ENCODE measurements at regions not wholly inside any gene's neighbourhood (a gene's known extent, or its start where the extent isn't known, plus 50 kb on each side); places are given as distances from the start of the nearest gene placed in this dataset.

DNA sequence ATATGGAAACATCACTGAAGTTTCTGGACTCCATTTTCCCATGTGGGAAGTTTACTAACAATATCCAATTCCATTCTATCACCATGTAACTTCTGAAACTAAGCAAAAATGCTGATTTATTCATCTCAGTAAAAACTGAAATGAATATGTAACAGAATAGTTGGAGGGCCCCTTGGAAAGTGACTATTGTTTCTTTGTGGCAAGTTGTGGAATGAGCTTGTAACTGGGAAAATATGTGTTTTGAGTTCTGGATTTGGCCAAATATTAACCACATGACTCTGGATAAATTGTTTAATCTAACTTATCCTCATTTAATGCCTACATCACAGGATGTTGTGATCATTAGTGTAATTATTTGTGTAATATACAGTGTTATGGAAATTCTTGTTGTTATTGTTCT lies 619.3 kb downstream of the TLE4 start:
- H3K36me3 Mint-ChIP-seq, result peaks cover 1% of the 10 kb centered on the region
- peaks cover 1% of the 10 kb centered on the region for H3K9me3 Mint-ChIP-seq
- ATAC-seq (ENCODE audit: low read depth) (no peak), DNase-seq (ENCODE audit: low spot score in 2 of 2) (no peak)
- no peaks in the 10 kb centered on the region for H3K27me3 Mint-ChIP-seq
- H3K27ac Mint-ChIP-seq, result no peak overlapping the region
- H3K4me1 Mint-ChIP-seq, result peaks cover 6% of the 10 kb centered on the region
- no peak overlapping the region for H3K4me3 Mint-ChIP-seq

- peaks cover 4% of the 10 kb centered on the region for H3K4me1 Mint-ChIP-seq
- peak; percentile 81 for ATAC-seq (ENCODE audit: low read depth)
- no peak for DNase-seq (ENCODE audit: low spot score in 2 of 2)
- peaks cover 1% of the 10 kb centered on the region for H3K36me3 Mint-ChIP-seq
- H3K4me3 Mint-ChIP-seq, result no peak overlapping the region
- no peaks in the 10 kb centered on the region for H3K27me3 Mint-ChIP-seq
- peak overlapping the region; percentile 19 for H3K27ac Mint-ChIP-seq
- peaks cover 1% of the 10 kb centered on the region for H3K9me3 Mint-ChIP-seq
Measured at GRCh38 chr9:80188579-80188978, 616.8 kb downstream of the TLE4 start.

DNA sequence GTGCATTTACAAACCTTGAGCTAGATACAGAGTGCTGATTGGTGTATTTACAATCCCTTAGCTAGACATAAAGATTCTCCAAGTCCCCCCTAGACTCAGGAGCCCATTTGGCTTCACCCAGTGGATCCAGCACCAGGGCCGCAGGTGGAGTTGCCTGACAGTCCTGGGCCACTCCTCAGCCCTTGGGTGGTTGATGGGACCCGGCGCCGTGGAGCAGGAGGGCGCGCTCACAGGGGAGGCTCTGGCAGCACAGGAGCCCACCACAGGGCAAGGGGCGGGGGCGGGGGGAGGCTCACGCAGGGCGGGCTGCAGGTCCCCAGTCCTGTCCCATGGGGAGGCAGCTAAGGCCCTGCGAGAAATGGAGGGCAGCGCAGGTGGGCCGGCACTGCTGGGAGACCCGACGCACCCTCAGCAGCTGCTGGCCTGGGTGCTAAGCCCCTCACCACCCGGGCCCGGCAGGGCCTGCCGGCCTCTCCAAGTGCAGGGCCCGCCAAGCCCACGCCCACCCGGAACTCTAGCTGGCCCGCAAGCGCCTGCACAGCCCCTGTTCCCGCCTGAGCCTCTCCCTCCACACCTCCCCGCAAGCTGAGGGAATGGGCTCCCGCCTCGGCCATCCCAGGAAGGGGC lies 613.5 kb downstream of the TLE4 start:
- no peak for DNase-seq (ENCODE audit: low spot score in 2 of 2)
- Mint-ChIP-seq H3K27me3 (no peaks in the 10 kb centered on the region), H3K4me1 (peaks cover 4% of the 10 kb centered on the region), H3K4me3 (no peak overlapping the region), H3K36me3 (peaks cover 1% of the 10 kb centered on the region), H3K27ac (no peak overlapping the region), H3K9me3 (peaks cover 1% of the 10 kb centered on the region)
- no peak for ATAC-seq (ENCODE audit: low read depth)

GRCh38 chr9:80177949-80178480 lies 606.2 kb downstream of the TLE4 start:
- no peak for DNase-seq (ENCODE audit: low spot score in 2 of 2)
- H3K9me3 Mint-ChIP-seq, result peaks cover 9% of the 10 kb centered on the region
- no peak for ATAC-seq (ENCODE audit: low read depth)
- no peak overlapping the region for H3K27ac Mint-ChIP-seq
- H3K36me3 Mint-ChIP-seq, result peaks cover 8% of the 10 kb centered on the region
- H3K4me1 Mint-ChIP-seq, result peaks cover 4% of the 10 kb centered on the region
- no peak overlapping the region for H3K4me3 Mint-ChIP-seq
- H3K27me3 Mint-ChIP-seq, result no peaks in the 10 kb centered on the region

DNA sequence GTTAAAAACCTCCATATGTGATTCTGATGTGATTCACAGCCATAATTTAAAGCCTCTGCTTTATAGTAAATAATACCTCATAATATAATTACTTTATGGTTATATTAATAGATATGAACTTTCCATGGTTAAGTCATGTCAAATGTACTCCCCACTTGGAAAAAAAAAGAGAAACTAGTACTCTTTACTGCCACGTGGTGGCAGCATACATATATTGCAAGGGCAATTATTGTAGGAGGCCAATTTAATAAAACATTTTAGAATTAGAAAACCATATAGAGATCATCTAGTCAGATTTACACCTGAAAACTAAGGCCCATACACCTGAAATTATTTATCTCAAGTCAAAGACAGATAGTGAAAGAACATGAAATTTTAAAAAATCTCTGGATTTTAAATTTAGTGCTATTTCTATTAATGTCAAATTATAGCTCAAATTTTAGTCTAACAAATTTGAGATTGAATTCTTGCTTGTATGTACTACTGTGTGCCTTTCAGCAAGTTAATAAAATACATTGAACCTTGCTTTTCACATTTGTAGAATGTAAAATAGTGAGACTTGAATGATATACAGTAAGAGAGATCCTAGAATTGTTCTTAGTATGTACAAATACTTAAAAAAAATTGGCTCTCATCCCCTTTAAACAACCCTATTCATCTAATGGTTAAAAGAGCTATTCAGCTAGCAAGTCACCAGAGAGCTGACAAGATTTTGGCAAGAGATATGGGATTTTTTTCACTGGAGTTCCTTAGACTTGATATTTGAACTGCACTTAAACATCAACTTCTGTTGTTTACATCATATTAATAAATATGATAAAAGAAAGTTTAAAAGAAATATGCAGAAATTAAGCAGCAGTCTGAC lies 603.8 kb downstream of the TLE4 start:
- Mint-ChIP-seq H3K4me3 (no peak overlapping the region), H3K36me3 (peaks cover 8% of the 10 kb centered on the region), H3K4me1 (peaks cover 4% of the 10 kb centered on the region), H3K27ac (no peak overlapping the region), H3K9me3 (peaks cover 9% of the 10 kb centered on the region), H3K27me3 (no peaks in the 10 kb centered on the region)
- no peak for DNase-seq (ENCODE audit: low spot score in 2 of 2)
- peak; percentile 44 for ATAC-seq (ENCODE audit: low read depth)

GRCh38 chr9:80163889-80164288 lies 592.1 kb downstream of the TLE4 start:
- H3K27me3 Mint-ChIP-seq, result no peaks in the 10 kb centered on the region
- peak; percentile 18 to 42 for DNase-seq (ENCODE audit: low spot score in 2 of 2)
- peak; percentile 100 for ATAC-seq (ENCODE audit: low read depth)

GRCh38 chr9:80158554-80159170 lies 586.9 kb downstream of the TLE4 start:
- H3K4me1 Mint-ChIP-seq, result peaks cover 35% of the 10 kb centered on the region
- peaks cover 2% of the 10 kb centered on the region for H3K36me3 Mint-ChIP-seq
- DNase-seq (ENCODE audit: low spot score in 2 of 2) (no peak), ATAC-seq (ENCODE audit: low read depth) (peak; percentile 42)
- H3K4me3 Mint-ChIP-seq, result peak overlapping the region; percentile 43
- H3K27me3 Mint-ChIP-seq, result no peaks in the 10 kb centered on the region
- H3K9me3 Mint-ChIP-seq, result no peaks in the 10 kb centered on the region
- H3K27ac Mint-ChIP-seq, result peak overlapping the region; percentile 87

More at GRCh38 chr9:80163889-80164288, 592.1 kb downstream of the TLE4 start:
- no peaks in the 10 kb centered on the region for H3K9me3 Mint-ChIP-seq
- H3K4me3 Mint-ChIP-seq, result no peak overlapping the region
- no peaks in the 10 kb centered on the region for H3K36me3 Mint-ChIP-seq
- peak overlapping the region; percentile 58 for H3K27ac Mint-ChIP-seq
- peaks cover 18% of the 10 kb centered on the region for H3K4me1 Mint-ChIP-seq

GRCh38 chr9:80158131-80158530 lies 586.4 kb downstream of the TLE4 start:
- DNase-seq (ENCODE audit: low spot score in 2 of 2), result no peak

DNA sequence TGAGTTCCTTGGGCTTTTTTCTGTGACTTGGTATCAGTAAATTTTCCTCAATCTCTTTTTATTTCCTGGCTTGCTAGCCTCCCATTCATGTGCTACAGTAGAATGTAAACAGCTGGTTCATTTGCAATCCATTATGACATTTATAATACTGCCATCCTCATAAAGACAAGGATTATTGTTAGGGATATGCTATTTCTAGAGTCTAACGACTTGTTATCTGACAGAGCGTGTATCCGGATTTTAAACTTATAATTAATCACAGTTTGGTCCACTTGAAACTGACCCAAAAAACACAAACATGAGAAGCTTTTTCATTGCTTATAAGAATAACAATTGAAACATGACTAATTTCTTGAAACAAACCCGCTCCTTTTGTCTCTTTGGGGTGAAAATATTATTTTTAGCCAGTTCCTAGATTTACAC lies 585.8 kb downstream of the TLE4 start:
- Mint-ChIP-seq H3K36me3 (peaks cover 6% of the 10 kb centered on the region), H3K9me3 (peaks cover 2% of the 10 kb centered on the region), H3K4me1 (peaks cover 30% of the 10 kb centered on the region), H3K27ac (peak overlapping the region; percentile 87), H3K27me3 (no peaks in the 10 kb centered on the region), H3K4me3 (no peak overlapping the region)
- DNase-seq (ENCODE audit: low spot score in 2 of 2) (no peak), ATAC-seq (ENCODE audit: low read depth) (no peak)

More at GRCh38 chr9:80158131-80158530, 586.4 kb downstream of the TLE4 start:
- Mint-ChIP-seq H3K4me3 (peak overlapping the region; percentile 42), H3K27ac (peak overlapping the region; percentile 87), H3K27me3 (no peaks in the 10 kb centered on the region), H3K9me3 (peaks cover 2% of the 10 kb centered on the region), H3K4me1 (peaks cover 31% of the 10 kb centered on the region), H3K36me3 (peaks cover 6% of the 10 kb centered on the region)
- ATAC-seq (ENCODE audit: low read depth), result no peak

GRCh38 chr9:80156756-80157472 lies 585.1 kb downstream of the TLE4 start:
- no peak for DNase-seq (ENCODE audit: low spot score in 2 of 2)
- peak overlapping the region; percentile 87 for H3K27ac Mint-ChIP-seq
- H3K36me3 Mint-ChIP-seq, result peaks cover 6% of the 10 kb centered on the region
- no peaks in the 10 kb centered on the region for H3K27me3 Mint-ChIP-seq
- H3K4me3 Mint-ChIP-seq, result peak overlapping the region; percentile 64
- peak; percentile 88 for ATAC-seq (ENCODE audit: low read depth)
- H3K9me3 Mint-ChIP-seq, result peaks cover 2% of the 10 kb centered on the region
- peaks cover 30% of the 10 kb centered on the region for H3K4me1 Mint-ChIP-seq

DNA sequence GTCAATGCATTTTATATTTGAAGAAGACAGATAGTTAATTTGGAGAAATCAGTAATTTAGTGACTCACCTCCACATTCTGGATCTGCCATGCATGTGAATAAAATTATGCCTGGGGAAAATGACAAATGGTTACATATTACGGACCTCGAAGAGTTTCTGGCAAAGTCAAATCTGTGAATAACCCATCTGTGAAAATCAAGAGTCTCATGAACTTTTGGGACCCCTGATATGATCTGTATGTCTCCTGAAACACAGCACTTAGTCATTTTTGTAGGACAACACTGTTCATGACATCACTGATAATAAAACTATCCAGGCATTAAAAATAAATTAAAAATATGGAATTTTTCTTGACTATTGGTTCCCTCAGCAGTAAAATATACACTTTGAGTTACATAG lies 584.5 kb downstream of the TLE4 start:
- Mint-ChIP-seq H3K36me3 (peaks cover 6% of the 10 kb centered on the region), H3K9me3 (peaks cover 4% of the 10 kb centered on the region), H3K27me3 (no peaks in the 10 kb centered on the region), H3K4me3 (no peak overlapping the region), H3K27ac (peak overlapping the region; percentile 87), H3K4me1 (peaks cover 28% of the 10 kb centered on the region)
- no peak for DNase-seq (ENCODE audit: low spot score in 2 of 2)
- no peak for ATAC-seq (ENCODE audit: low read depth)

DNA sequence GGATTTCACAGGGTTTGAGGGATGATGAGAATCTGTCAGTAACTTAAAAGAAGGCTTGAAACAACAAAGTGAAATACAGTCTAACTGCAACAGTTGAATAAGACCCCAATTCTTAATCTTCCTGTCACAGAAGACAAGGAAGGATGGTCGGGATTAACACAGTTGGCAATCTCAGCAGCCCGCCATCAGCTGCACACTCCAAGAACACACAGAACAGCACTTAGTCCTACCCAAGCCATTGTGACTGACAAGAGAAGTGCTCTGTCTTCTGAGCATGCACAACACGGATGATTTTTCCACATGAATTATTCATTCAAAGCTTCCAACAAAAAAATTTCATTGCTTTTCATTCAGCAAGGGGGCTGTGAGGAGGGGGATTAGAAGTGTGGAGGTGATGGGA lies 576.1 kb downstream of the TLE4 start:
- no peak overlapping the region for H3K4me3 Mint-ChIP-seq
- no peak for DNase-seq (ENCODE audit: low spot score in 2 of 2)
- H3K9me3 Mint-ChIP-seq, result peaks cover 18% of the 10 kb centered on the region
- no peak for ATAC-seq (ENCODE audit: low read depth)
- H3K27ac Mint-ChIP-seq, result peak overlapping the region; percentile 5
- H3K36me3 Mint-ChIP-seq, result peaks cover 11% of the 10 kb centered on the region
- H3K4me1 Mint-ChIP-seq, result peaks cover 9% of the 10 kb centered on the region
- H3K27me3 Mint-ChIP-seq, result no peaks in the 10 kb centered on the region

DNA sequence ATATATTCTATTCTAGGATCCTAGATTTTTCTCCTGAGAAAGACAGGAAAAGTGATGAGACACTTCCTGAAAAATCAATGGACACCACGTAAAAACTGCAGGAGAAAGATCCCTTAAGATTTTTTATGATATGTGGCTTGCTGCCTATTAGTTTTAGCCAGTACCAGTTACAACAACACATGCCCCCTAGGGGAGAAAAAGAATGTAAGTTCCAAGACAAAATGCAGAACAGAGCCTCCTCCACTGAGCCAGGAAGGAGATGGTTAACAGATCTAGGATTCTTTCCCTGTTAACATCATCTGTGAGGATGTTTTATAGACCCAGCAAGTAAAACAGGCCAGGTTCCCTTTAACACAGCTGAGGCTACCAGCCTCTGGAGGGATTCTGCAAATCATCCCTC lies 574.7 kb downstream of the TLE4 start:
- H3K4me1 Mint-ChIP-seq, result peaks cover 11% of the 10 kb centered on the region
- H3K27me3 Mint-ChIP-seq, result no peaks in the 10 kb centered on the region
- ATAC-seq (ENCODE audit: low read depth), result peak; percentile 34
- H3K36me3 Mint-ChIP-seq, result peaks cover 11% of the 10 kb centered on the region
- no peak for DNase-seq (ENCODE audit: low spot score in 2 of 2)
- H3K9me3 Mint-ChIP-seq, result peaks cover 18% of the 10 kb centered on the region
- no peak overlapping the region for H3K4me3 Mint-ChIP-seq
- H3K27ac Mint-ChIP-seq, result peak overlapping the region; percentile 32

Measured in memory B cell (primary cell).